Osteoblast (primary cell): ENCODE measurements at regions not wholly inside any gene's neighbourhood (a gene's known extent, or its start where the extent isn't known, plus 50 kb on each side); places are given as distances from the start of the nearest gene placed in this dataset.

Source experiments
- DNase-seq: peaks from one replicate; pipeline ENCODE4 v3.0.0; 2011; ENCODE audit warnings: low spot score, mixed read lengths; ENCODE audit not compliant: insufficient read length; ENCODE audit errors: missing footprints
- H2AFZ ChIP-seq: 2 replicates; pipeline ENCODE4 v1.6.0; 2011; ENCODE audit warnings: mild to moderate bottlenecking, low read length
- H3K27ac ChIP-seq: 2 replicates; pipeline ENCODE4 v1.5.1; 2011; ENCODE audit warnings: mild to moderate bottlenecking, low read depth, low read length, moderate library complexity
- H3K27me3 ChIP-seq: 2 replicates; pipeline ENCODE4 v1.6.0; 2012; ENCODE audit warnings: mild to moderate bottlenecking, control low read depth, inconsistent platforms, low read length, moderate library complexity; ENCODE audit not compliant: insufficient read depth
- H3K36me3 ChIP-seq: 2 replicates; pipeline ENCODE4 v1.5.1; 2011; ENCODE audit warnings: mild to moderate bottlenecking, low read length, control low read depth, moderate library complexity; ENCODE audit not compliant: insufficient read depth
- H3K4me1 ChIP-seq: 2 replicates; pipeline ENCODE4 v1.5.1; 2011; ENCODE audit warnings: mild to moderate bottlenecking, low read length, control low read depth, moderate library complexity; ENCODE audit not compliant: insufficient read depth
- H3K4me2 ChIP-seq: 2 replicates; pipeline ENCODE4 v1.6.0; 2011; ENCODE audit warnings: mild to moderate bottlenecking, low read length; ENCODE audit not compliant: insufficient read depth
- H3K4me3 ChIP-seq: fragments of 200-600 bp; sonication (generic); 3 replicates; pipeline ENCODE4 v1.5.1; 2012; ENCODE audit warnings: mild to moderate bottlenecking, low read length, inconsistent platforms; ENCODE audit not compliant: insufficient read depth
- H3K79me2 ChIP-seq: 2 replicates; pipeline ENCODE4 v1.6.0; 2012; ENCODE audit warnings: mild to moderate bottlenecking, low read length, control low read depth, inconsistent platforms; ENCODE audit not compliant: insufficient read depth
- H3K9me3 ChIP-seq: 2 replicates; pipeline ENCODE4 v1.5.1; 2011; ENCODE audit warnings: low read depth, low read length, control low read depth
- H4K20me1 ChIP-seq: 2 replicates; pipeline ENCODE4 v1.6.0; 2012; ENCODE audit warnings: mild to moderate bottlenecking, low read length, control low read depth; ENCODE audit not compliant: insufficient read depth
- TF ChIP-seq, protein P1 (sequence below): IDR thresholded peaks from 2 replicates; pipeline ENCODE4 v1.5.1; 2011; ENCODE audit warnings: mild to moderate bottlenecking, low read depth, low read length, moderate library complexity; ENCODE audit errors: extremely low read depth

DNA sequence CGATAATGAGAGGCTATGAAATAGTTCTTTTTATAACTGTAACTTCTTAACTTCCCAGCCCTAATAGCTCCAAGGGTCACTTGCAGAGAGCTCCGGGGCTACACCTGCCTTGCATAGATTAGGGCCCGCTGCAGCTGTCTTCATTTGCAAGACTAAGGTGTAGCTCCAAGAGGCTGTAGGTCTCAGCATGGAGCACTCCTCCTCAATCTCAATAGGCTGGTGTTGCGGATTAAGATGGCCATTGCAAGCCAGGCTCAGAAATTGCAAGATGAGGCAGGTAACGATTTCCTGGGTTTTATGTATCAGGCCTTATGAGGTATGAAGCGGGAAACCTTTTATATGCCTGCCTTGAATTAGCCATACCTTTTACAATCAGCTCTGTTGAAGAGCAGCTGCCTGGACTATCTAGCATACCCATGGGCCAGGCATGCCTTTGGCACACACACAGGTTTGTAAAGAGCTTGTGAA, 185.7 kb downstream of the TM9SF2 start:
- no peaks in the 10 kb centered on the region for H3K4me1 ChIP-seq
- peaks cover 15% of the 10 kb centered on the region for H3K27me3 ChIP-seq
- H2AFZ ChIP-seq, result no peak overlapping the region
- no peak overlapping the region for H3K4me3 ChIP-seq
- DNase-seq, result no peak
- H4K20me1 ChIP-seq, result no peaks in the 10 kb centered on the region
- H3K9me3 ChIP-seq, result no peaks in the 10 kb centered on the region
- TF ChIP-seq, protein P1, sequence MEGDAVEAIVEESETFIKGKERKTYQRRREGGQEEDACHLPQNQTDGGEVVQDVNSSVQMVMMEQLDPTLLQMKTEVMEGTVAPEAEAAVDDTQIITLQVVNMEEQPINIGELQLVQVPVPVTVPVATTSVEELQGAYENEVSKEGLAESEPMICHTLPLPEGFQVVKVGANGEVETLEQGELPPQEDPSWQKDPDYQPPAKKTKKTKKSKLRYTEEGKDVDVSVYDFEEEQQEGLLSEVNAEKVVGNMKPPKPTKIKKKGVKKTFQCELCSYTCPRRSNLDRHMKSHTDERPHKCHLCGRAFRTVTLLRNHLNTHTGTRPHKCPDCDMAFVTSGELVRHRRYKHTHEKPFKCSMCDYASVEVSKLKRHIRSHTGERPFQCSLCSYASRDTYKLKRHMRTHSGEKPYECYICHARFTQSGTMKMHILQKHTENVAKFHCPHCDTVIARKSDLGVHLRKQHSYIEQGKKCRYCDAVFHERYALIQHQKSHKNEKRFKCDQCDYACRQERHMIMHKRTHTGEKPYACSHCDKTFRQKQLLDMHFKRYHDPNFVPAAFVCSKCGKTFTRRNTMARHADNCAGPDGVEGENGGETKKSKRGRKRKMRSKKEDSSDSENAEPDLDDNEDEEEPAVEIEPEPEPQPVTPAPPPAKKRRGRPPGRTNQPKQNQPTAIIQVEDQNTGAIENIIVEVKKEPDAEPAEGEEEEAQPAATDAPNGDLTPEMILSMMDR, result no peak
- H3K27ac ChIP-seq, result no peak overlapping the region
- H3K4me2 ChIP-seq, result no peak overlapping the region
- no peaks in the 10 kb centered on the region for H3K79me2 ChIP-seq
- H3K36me3 ChIP-seq, result no peaks in the 10 kb centered on the region

DNA sequence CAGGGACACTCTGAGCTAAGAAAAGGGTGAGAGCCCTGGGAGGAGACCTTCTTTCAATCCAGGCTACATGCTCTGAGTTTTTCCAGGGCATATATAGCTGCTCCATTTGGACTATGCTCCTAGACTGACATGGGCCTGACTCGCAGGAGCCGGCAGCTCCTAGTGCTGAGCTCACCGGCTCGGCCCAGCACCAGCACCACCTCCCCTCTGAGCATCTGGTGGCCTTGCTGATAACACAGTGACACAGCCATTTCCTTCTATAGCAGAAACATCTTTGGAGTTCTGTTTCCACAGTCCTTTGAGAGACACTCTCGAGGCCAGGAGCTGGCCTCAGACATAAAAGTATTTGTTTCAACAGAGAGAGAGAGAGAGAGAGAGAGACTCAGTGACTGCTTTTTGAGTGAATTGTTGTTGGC, 184.9 kb downstream of the TM9SF2 start:
- no peak overlapping the region for H3K4me3 ChIP-seq
- DNase-seq, result peak; percentile 52
- H3K4me2 ChIP-seq, result no peak overlapping the region
- TF ChIP-seq, protein P1, result no peak
- H3K36me3 ChIP-seq, result no peaks in the 10 kb centered on the region
- H3K9me3 ChIP-seq, result no peaks in the 10 kb centered on the region
- H4K20me1 ChIP-seq, result no peaks in the 10 kb centered on the region
- H3K27ac ChIP-seq, result no peak overlapping the region
- H3K27me3 ChIP-seq, result peaks cover 11% of the 10 kb centered on the region
- H3K79me2 ChIP-seq, result no peaks in the 10 kb centered on the region
- H3K4me1 ChIP-seq, result no peaks in the 10 kb centered on the region
- no peak overlapping the region for H2AFZ ChIP-seq

DNA sequence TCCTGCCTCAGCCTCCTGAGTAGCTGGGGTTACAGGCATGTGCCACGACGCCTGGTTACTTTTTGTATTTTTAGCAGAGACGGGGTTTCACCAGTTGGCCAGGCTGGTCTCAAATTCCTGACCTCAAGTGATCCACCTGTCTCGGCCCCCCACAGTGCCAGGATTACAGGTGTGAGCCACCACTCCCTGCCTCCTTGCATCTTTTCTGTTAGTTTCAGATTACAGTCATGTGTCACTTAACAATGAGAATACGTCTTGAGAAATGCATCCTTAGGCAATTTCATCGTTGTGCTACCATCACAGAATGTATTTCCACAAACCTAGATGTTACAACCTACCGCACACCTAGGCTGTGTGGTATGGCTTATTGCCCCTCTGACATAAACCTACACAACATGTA, 180.4 kb downstream of the TM9SF2 start:
- Histone ChIP-seq H3K4me1 (no peaks in the 10 kb centered on the region), H3K36me3 (no peaks in the 10 kb centered on the region), H3K27ac (no peak overlapping the region), H3K79me2 (no peaks in the 10 kb centered on the region), H2AFZ (no peak overlapping the region), H3K4me2 (no peak overlapping the region), H4K20me1 (no peaks in the 10 kb centered on the region), H3K9me3 (no peaks in the 10 kb centered on the region), H3K4me3 (no peak overlapping the region), H3K27me3 (peaks cover 4% of the 10 kb centered on the region)
- TF ChIP-seq, protein P1, result no peak
- no peak for DNase-seq

DNA sequence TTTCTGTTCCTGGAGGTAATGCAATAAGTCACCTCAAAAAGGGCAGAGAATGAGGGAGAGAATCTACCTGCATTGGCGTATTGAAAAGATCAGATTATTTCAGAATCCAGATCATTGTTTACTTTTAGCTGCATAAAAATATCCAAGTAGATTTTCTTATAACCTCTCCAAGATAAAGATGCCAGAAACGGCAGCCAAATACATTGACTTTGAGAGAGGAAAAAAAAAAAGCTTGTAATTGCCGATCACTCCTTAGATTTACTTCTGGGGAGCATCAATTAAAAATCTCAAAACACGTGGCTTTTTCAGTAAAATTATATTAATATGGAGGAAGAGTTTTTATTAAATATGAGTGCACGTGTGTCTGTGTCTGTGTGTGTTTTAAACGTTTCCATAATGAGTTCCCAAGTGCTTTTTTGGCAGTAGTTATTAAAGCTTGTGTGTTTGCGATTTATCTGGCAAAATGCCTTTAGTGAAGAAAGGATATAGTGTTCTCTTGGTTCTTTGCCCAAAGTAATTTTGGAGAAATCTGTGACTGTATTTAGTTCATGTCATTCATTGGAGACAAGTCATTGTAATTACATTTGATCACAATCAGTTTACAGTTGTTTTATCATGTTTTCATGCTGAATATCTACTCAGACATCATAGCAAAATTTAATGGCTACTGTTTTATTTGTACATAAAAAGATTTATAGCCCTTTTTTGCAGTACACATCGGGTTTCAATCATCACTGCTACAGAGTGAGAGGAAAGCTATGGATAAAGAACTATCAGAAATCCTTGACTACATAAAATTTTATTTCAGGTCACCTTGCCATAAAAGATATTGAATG, 176.1 kb downstream of the TM9SF2 start:
- Histone ChIP-seq H3K4me3 (no peak overlapping the region), H3K27me3 (peaks cover 4% of the 10 kb centered on the region), H3K4me1 (no peaks in the 10 kb centered on the region), H3K27ac (no peak overlapping the region), H3K79me2 (no peaks in the 10 kb centered on the region), H3K36me3 (no peaks in the 10 kb centered on the region), H3K9me3 (no peaks in the 10 kb centered on the region), H2AFZ (no peak overlapping the region), H4K20me1 (no peaks in the 10 kb centered on the region), H3K4me2 (no peak overlapping the region)
- DNase-seq, result no peak
- TF ChIP-seq, protein P1, result no peak
